Renal cortex interstitium (tissue), 11 donors: ENCODE measurements at regions not wholly inside any gene's neighbourhood (a gene's known extent, or its start where the extent isn't known, plus 50 kb on each side); places are given as distances from the start of the nearest gene placed in this dataset.

Experiments
- DNase-seq, 11 donors: peaks; one replicate each; pipeline ENCODE4 v3.0.0-alpha.2; 2013; ENCODE audit warnings: low read depth in 9 of 11, low spot score in 4 of 11; ENCODE audit errors: extremely low read depth in 1 of 11

DNA sequence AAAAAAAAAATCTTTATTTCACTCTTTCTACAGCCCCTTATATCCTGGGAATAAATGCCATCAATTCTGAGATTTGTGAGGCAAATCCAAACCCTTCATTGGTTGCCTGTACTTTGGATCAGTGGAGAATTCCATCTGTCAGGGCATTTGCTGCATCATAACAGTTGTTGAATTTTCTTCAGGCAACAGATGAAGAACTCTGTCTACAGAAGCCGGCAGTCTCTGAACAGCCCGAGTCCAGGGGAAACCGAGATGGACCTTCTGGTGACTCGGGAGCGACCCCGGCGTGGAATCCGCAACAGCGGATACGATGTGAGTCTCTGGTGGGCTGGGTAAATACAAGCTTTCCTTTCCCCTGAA, 82.3 kb downstream of the C11orf91 start:
- no peak for DNase-seq

DNA sequence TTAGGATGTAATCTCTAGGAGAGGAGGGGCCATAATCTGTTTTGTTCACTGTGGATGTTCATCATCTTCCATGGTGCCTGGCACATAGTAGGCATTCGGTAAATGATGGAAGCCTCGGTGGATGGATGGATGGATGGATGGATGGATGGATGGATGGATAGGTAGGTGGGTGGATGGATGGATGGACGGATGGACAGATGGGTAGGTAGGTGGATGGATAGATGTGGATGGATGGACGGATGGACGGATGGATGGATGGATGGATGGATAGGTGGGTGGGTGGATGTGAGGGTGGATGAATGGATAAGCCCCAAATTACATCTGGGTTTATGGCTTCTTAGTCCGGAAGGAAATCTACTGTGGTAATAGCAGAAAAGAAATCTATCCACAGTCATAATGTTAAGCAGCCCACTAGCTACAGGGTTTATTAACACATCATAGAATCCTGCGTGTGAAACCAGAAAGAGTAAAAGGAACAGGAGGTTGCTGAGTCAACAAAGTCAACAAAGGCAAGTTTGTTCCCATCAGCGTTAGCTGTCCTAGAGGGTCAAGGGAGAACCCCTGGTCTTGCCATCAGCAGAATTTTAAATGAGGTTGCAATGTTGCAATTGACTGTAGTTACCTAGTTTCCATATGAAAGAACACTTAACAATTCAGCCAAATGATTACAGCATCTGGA, 82.8 kb downstream of the C11orf91 start:
- DNase-seq: no peak

DNA sequence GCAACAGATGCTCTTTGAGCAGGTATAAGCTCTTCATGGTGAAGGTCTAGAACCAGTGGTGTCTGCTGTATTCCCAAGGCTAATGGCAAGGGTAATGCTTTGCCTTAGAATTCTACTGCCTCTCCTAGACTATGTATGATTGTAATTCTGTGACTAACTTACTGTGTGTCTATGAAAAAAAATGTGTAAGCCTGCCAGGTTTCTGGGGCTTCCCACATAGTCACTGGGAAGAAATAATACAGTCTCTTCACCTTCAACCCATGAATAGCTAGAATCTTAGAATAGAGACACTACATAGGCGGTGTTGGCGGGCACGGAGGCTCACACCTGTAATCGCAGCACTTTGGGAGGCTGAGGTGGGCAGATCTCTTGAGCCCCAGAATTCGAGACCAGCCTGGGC, 84.1 kb downstream of the C11orf91 start:
- no peak for DNase-seq

GRCh38 chr11:33615751-33616150, 84.9 kb downstream of the C11orf91 start:
- no peak for DNase-seq

DNA sequence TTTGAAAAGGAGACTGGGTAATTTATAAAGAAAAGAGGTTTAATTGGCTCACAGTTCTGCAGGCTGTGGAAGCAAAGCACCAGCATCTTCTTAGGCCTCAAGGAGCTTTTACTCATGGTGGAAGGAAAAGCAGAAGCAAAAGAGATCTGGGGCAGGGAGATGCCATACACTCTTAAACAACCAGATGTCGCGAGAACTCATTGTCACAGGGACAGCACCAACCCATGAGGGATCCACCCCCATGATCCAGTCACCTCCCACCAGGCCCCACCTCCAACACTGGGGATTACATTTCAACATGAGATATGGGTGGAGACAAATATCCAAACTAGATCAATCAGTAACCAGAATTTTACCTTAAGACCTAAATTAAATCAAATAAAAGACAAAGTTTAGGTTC, 87.2 kb downstream of the C11orf91 start:
- DNase-seq: no peak

GRCh38 chr11:33610903-33611302, 89.7 kb downstream of the C11orf91 start:
- DNase-seq: no peak

GRCh38 chr11:33608386-33608785, 92.2 kb downstream of the C11orf91 start:
- DNase-seq: no peak

- no peak for DNase-seq
Measured at GRCh38 chr11:33606762-33607161, 93.9 kb downstream of the C11orf91 start.

- DNase-seq: no peak
Measured at GRCh38 chr11:33605703-33606102, 94.9 kb downstream of the C11orf91 start.

GRCh38 chr11:33598426-33599069, 102.1 kb downstream of the C11orf91 start:
- no peak for DNase-seq

GRCh38 chr11:33594188-33594587, 106.4 kb downstream of the C11orf91 start:
- DNase-seq: no peak

- DNase-seq: no peak
Measured at GRCh38 chr11:33590441-33590840, 110.2 kb downstream of the C11orf91 start.

- DNase-seq: peak in 1 of 11 donors; percentile 5
Measured at GRCh38 chr11:33588056-33588455, 112.6 kb downstream of the C11orf91 start.

DNA sequence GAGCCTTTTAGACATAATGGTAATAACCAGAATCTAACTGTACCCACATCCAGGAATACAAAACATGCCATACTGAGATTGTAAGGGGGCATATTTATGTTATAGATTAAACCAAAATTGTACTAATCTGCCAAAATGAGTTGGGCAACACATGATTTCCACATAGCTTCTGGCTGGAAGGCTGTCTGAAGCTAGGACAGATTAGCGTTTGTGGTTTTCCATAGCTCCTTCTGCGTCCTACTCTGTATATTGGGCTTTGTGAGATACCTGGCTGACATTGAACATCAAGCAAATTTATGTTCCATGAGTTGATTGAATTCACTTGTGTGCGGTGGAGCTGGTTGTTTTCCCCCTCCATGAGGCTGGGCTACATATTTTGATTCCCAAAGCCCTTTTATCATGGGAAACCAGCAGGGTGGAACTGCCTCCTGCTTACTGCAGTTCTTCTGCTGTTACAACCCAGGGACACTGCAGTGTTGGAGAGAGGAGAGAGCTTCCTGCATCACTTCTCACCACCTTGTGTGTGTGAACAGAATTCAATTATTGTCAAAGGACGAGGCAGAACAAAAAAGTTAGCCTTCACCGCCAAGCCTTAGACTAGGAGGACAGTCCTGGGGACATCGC, 114.9 kb downstream of the C11orf91 start:
- no peak for DNase-seq

- no peak for DNase-seq
Measured at GRCh38 chr11:33582636-33583325, 117.8 kb downstream of the C11orf91 start.

GRCh38 chr11:33579101-33579500, 121.5 kb downstream of the C11orf91 start:
- no peak for DNase-seq

DNA sequence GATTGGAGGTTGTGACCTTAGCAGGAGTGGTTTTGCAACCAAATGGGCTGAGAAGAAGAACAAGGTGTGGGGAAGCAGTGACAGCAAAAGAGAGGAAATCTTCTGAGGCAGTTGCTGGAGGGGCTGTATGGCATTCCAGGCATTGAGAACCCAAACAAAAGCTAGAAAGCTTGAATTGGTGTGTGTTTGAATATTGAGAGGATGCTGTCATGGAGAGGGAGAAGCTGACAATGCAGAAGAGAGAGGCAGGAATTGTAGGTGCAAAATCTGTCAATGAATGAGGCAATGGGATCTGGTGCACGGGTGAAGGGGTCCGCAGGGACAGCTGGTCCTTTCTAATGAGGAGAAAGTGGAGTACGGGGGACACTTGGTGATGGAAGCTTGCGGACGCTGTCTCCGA, 123.4 kb downstream of the C11orf91 start:
- DNase-seq: no peak

DNA sequence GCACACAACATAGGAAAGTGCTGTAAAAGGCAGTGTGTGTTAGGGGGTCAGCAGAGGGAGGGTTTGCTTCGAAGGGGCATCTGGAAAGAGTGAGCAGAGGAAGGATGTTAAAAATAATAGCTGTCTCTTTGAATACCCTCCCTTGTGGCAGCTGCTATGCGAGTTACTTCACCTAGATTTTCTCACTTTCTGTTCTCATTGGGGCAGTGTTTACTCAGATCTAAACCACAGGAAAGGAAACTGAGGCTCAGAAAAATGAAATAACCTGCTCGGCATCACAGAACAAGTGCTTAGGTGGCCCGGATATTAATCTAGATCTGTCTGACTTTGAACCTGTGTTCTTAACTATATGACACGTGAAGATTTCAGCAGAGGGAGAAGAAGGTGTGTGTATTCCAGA, 125.3 kb downstream of the C11orf91 start:
- no peak for DNase-seq

GRCh38 chr11:33574331-33574730, 126.3 kb downstream of the C11orf91 start:
- DNase-seq: no peak

DNA sequence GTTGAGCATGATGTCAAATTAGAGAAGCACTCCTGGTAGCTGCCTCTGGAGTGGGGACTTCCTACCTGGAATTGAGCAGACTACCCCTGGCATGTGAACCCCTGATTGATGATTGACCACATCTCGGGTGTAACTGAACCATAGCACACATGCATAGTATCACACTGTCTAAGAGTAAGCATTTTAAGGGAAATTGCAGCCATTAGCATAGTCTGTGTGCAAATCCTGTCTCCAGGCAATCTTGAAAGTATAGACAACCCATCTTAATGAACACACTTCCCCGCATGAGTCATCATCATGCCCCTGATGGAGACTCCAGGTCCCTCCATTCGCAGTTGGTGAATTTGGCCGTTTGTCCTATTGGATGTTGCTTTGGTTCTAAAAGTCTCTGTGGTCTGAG, 131.3 kb downstream of the C11orf91 start:
- no peak for DNase-seq
